ENCODE measurements at regions not wholly inside any gene's neighbourhood (a gene's known extent, or its start where the extent isn't known, plus 50 kb on each side); places are given as distances from the start of the nearest gene placed in this dataset.

DNA sequence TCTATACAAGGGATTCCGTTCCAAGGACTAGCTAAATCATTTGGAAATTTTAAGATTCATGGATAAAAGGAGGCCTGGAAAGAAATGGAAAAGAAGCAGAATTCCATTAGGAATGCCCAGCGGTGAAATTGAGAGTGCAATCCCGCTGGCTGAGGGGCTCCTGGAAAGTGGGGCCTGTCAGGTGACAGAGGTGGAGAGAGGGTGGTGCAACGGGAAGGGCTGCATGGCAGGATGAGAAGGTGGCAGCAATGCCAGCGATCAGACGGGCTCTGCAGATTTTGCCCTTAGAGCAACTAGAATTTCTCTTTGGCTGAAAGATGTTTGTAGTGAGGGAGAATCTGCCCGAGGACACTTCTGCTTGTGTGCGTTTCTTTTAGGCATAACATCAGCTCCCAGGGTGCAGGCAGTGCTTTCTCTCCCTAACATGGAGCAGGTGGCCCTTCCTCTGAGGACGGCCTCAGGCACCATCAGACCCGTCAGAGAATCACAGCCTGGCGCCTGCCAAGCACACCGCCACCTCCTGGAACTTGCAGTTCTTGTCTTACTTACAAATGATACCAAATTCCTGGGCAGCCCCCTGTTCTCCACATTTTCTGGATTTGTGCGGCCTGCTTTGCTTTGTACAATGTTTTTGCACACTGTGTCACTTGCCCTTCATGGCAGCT, 261.6 kb downstream of the NDUFA10 start:
- Mint-ChIP-seq H3K36me3 (ENCODE audit: low read depth) (no peaks in the 10 kb centered on the region), H3K4me3 (no peak overlapping the region), H3K27me3 (no peaks in the 10 kb centered on the region), H3K9me3 (no peaks in the 10 kb centered on the region), H3K4me1 (no peaks in the 10 kb centered on the region), H3K27ac (no peak overlapping the region)
- ChIA-PET CTCF (no interaction called here), POLR2A (interaction anchor here (1.7 kb wide), 1 partner anchor 13 kb away, joined by 3 read pairs; no protein-coding TSS in a partner anchor)
- no peak for DNase-seq

DNA sequence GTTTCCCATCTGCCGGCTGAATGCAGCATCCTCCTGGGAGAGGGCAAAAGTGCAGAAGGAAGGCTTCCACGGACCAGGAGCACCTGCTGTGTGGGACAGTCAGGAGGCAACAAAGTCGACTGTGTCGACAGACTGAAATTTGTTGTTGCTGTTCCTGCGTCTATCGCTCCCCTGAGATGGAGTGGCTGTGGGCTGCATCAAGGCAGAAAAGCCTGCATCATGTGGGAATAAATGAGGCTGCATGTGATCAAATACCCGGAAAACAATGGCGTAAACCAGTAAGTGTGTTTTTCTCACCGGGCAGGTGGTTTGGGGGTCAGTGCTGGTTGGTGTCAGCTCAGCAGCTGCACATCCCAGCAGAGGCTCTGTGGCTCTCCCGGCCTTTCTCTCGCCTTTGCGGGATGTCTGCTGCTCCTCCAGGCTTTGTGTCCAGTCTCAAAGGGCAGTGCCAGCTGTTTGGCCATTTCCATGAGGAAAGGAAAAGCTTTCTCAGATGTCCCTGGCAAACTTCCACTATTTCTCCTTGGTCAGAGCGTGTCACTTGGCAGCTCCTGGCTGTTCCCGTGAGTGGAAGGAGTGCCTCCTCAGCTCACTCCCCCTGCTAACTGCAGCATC, 262.4 kb downstream of the NDUFA10 start:
- no peak overlapping the region for H3K4me3 Mint-ChIP-seq
- no peaks in the 10 kb centered on the region for H3K4me1 Mint-ChIP-seq
- ChIA-PET CTCF (no interaction called here), POLR2A (no interaction called here)
- H3K36me3 Mint-ChIP-seq (ENCODE audit: low read depth), result no peaks in the 10 kb centered on the region
- DNase-seq, result no peak
- H3K27me3 Mint-ChIP-seq, result no peaks in the 10 kb centered on the region
- no peak overlapping the region for H3K27ac Mint-ChIP-seq
- H3K9me3 Mint-ChIP-seq, result no peaks in the 10 kb centered on the region

DNA sequence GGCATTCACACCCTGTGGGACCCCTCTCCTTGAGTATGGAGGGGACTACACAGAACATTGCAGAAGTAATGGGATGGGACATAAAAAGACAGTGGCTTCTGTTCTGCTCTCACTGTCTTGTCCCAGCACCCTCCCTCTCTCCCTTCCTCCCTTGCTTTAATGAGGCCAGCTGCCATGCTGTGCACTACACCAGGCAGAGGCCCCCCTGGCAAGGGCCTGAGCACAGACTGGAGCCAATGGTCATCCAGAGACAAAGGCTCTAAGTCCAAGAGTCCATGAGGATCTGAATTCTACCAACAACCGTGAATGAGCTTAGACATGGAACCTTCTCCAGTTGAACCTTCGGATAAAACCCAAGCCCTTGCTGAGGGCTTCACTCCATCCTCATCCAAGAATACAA, 263.0 kb downstream of the NDUFA10 start:
- CTCF ChIA-PET, result no interaction called here
- H3K27me3 Mint-ChIP-seq, result no peaks in the 10 kb centered on the region
- no peaks in the 10 kb centered on the region for H3K36me3 Mint-ChIP-seq (ENCODE audit: low read depth)
- H3K27ac Mint-ChIP-seq, result no peak overlapping the region
- no peaks in the 10 kb centered on the region for H3K9me3 Mint-ChIP-seq
- POLR2A ChIA-PET, result no interaction called here
- no peak for DNase-seq
- H3K4me3 Mint-ChIP-seq, result no peak overlapping the region
- no peaks in the 10 kb centered on the region for H3K4me1 Mint-ChIP-seq

DNA sequence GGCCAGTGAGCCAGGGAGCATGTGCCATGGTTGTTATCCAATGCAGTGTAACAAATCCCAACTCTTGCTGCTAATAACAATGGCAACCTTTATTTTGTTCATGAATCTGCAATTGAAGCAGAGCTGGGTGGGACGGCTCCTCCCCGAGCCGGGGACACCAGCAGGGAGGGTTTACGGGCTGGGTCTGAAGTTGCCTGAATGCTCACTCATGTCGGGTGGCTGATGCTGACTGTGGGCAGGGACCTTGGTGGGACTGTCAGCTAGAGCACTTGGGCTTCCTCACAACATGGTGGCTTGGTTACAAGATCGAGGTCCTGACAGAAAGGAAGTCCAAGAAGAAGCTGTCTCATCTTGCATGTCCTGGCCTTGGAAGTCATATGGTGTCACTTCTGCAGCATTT, 264.5 kb downstream of the NDUFA10 start:
- Mint-ChIP-seq H3K4me3 (no peak overlapping the region), H3K27me3 (no peaks in the 10 kb centered on the region), H3K9me3 (no peaks in the 10 kb centered on the region), H3K27ac (no peak overlapping the region), H3K4me1 (peaks cover 2% of the 10 kb centered on the region), H3K36me3 (ENCODE audit: low read depth) (no peaks in the 10 kb centered on the region)
- no peak for DNase-seq
- ChIA-PET CTCF (no interaction called here), POLR2A (no interaction called here)

DNA sequence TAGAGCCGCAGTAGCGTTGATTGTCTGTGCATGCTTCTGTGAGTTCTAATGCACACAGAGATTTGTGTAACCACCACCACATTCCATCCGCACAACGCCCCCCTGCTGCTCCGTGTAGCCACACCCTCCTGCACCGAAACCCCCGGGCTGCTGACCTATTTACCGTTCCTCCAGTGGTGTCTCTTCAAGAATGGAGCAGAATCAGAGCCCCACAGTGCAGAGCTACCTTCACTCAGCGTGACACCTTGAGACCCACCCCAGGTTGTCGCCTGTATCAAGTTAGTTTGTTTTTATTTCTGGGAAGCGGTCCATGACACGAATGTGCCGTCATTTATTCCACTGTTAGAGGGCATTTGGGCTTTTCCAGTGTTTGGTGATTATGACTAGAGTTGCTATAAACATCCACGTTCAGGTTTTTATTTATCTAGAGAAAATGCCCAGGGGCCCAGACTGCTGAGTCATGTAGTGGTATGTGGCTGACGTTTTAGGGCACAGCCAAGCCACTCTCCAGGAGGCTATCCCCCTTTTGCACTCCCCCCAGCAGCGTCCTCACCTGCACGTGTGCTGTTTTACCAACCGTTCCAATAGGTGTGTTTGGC, 266.8 kb downstream of the NDUFA10 start:
- DNase-seq, result no peak
- ChIA-PET CTCF (no interaction called here), POLR2A (no interaction called here)
- no peak overlapping the region for H3K27ac Mint-ChIP-seq
- H3K36me3 Mint-ChIP-seq (ENCODE audit: low read depth), result no peaks in the 10 kb centered on the region
- no peaks in the 10 kb centered on the region for H3K27me3 Mint-ChIP-seq
- H3K4me1 Mint-ChIP-seq, result peaks cover 2% of the 10 kb centered on the region
- no peaks in the 10 kb centered on the region for H3K9me3 Mint-ChIP-seq
- H3K4me3 Mint-ChIP-seq, result no peak overlapping the region

DNA sequence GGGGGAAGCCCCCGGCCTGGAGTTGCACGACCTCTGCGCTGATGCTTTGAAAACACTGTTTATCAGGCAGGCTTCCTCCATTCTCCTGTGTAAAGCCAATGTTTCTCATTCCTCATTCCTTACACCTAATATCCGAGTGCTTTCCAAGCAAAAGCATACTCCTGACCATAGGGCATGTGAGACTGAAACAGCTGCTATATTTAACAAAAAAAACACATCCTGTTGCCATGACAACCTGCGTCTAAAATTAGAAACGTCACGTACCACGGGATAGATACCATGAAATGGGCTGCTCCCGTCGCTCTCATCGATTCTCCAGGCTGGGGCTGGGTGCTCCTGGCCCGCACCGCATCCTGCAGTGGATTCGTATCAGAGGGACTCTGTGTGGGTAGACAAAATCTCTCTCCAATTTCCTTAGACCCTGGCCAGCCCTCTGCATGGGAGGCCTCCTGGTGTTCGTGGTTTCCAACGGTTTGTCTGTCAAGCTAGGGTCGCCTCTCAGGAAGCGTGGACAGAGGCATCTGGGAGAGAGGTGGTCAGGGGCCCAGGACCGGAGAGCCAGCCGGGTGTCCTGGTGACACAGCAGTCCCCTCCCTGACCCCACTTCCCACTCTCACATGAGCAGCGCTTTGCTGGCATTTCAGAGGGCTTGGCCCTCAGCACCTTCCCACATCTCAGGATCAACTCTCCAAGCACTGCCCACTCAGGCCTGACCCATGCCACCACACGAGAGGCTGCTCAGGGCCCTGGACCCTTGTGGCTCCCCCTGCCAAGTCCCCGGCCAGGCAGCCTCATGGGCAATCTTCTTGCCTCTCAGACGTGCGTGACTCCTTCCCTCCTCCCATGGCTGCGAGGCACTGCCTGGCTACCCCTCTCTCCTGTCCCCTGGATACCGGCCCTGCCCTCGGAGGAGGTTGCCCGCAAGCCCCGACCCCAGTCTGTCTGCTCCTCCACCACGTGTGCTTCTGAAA, 268.1 kb downstream of the NDUFA10 start:
- H3K9me3 Mint-ChIP-seq, result no peaks in the 10 kb centered on the region
- CTCF ChIA-PET, result no interaction called here
- POLR2A ChIA-PET, result no interaction called here
- H3K27ac Mint-ChIP-seq, result no peak overlapping the region
- no peak overlapping the region for H3K4me3 Mint-ChIP-seq
- no peaks in the 10 kb centered on the region for H3K36me3 Mint-ChIP-seq (ENCODE audit: low read depth)
- peaks cover 2% of the 10 kb centered on the region for H3K4me1 Mint-ChIP-seq
- no peak for DNase-seq
- H3K27me3 Mint-ChIP-seq, result no peaks in the 10 kb centered on the region

DNA sequence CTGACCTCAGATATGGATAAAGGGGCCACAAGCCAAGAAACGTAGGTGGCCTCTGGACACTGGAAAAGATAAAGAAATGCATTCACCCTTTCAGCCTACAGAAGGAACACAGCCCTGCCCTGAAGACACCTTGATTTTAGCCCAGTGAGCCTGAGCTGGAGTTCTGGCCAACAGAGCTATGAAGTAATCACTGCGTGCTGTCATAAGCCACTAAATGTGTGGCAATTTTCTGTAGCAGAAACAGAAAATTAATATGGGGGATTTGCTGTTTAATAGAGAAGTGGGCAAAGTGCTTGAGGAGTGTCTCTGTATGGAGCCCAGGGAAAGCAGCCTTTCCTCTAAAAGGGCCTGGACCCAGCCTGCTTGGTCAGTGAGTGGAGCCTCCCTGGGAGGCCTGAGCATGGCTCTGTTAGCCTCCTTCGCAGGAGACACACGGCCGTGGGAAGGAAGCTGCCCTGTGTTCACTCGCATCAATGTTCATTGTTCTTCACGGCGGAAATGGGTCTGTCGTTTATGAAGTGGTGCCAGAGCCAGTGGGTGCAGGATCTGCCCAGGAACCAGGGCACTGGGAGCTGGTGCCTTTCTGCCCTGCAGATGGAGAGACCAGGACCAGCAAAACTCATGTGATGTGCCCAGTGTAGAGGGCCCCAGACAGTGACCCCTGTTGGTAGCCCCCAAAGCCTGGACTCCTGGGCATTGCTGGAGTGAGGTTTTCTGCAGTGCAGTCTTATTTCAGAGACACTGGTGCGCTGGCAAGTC, 268.9 kb downstream of the NDUFA10 start:
- DNase-seq, result no peak
- Mint-ChIP-seq H3K9me3 (no peaks in the 10 kb centered on the region), H3K4me3 (no peak overlapping the region), H3K4me1 (peaks cover 2% of the 10 kb centered on the region), H3K27me3 (no peaks in the 10 kb centered on the region), H3K36me3 (ENCODE audit: low read depth) (no peaks in the 10 kb centered on the region), H3K27ac (no peak overlapping the region)
- POLR2A ChIA-PET, result no interaction called here
- CTCF ChIA-PET, result no interaction called here

DNA sequence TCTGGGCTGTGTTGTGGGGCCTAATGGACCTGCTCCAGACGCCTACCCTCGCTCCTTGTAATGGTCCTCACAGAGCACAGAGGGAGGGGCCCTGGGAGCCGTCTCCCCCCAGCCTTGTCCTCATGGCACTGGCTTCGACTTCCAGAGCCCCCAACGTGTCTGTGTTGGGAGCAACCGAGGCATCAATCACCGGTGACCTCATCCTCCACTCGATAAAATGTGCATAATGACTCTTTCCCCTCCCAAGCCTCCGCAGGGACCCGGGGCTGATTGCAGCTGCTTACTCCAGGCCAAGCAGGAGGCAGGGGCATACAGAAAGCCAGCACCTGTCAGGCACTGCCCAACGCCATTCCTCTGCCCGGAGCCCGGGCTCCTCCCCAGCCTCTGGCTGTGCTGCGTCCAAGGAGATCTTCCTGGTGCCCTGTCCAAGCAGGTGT, 271.7 kb downstream of the NDUFA10 start:
- H3K27ac Mint-ChIP-seq, result no peak overlapping the region
- no peaks in the 10 kb centered on the region for H3K9me3 Mint-ChIP-seq

DNA sequence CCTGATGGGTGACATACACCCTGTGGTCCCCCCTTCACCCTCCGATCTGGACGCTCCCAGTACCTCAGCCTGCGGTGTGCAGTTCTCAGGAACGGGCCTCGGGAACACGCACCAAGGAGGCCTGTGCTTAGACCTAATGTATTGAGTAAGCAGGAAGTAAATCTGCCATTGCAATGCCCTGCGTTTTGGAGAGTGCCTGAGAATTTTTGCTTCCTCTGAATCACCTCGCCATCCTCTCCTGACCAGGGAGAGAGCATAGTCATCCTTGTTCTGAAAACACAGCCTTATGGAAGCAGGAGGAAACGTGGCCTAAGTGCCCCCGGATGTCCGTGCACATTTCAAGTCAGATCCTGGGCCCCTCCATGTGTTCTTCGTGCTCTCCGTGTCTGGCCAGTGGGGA, 272.2 kb downstream of the NDUFA10 start:
- peaks cover 2% of the 10 kb centered on the region for H3K4me1 Mint-ChIP-seq
- H3K27ac Mint-ChIP-seq, result no peak overlapping the region
- CTCF ChIA-PET, result no interaction called here
- H3K36me3 Mint-ChIP-seq (ENCODE audit: low read depth), result no peaks in the 10 kb centered on the region
- DNase-seq, result no peak
- H3K27me3 Mint-ChIP-seq, result no peaks in the 10 kb centered on the region
- H3K9me3 Mint-ChIP-seq, result no peaks in the 10 kb centered on the region
- POLR2A ChIA-PET, result no interaction called here
- no peak overlapping the region for H3K4me3 Mint-ChIP-seq

More for the DNA sequence above, 271.7 kb downstream of the NDUFA10 start:
- no peak for DNase-seq
- CTCF ChIA-PET, result no interaction called here
- no peak overlapping the region for H3K4me3 Mint-ChIP-seq
- peaks cover 2% of the 10 kb centered on the region for H3K4me1 Mint-ChIP-seq
- no peaks in the 10 kb centered on the region for H3K36me3 Mint-ChIP-seq (ENCODE audit: low read depth)
- POLR2A ChIA-PET, result no interaction called here
- H3K27me3 Mint-ChIP-seq, result no peaks in the 10 kb centered on the region

DNA sequence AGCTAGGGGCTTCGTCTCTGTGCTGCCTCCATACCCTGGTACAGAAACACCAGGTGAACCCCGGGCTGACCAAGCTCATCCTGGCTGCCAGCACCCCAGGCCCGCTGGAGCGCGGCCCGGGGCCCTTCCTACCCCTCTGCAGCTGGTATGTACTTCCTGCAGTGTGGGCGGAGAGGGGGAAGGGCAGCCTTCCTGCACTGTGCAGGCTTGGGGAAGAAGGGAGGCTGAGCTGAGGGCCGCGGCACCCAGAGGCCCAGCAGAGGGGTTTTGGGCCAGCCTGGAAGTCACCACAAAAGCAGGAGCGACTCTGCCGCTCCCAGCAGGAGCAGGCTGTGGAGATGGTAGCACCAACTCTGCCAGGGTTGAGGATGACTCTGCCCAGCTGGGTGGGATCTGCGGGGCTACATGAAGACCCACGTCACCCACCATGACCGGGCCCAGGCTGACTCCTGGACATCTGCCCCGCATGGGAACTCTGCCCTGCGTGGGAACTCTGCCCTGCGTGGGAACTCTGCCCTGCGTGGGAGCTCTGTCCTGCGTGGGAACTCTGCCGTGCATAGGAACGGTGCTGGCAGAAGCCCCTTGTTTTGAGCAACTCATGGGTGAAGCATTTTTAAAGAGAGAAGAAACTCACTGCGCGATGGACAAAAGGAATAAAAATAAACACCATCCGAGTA, 273.3 kb downstream of the NDUFA10 start:
- H3K27ac Mint-ChIP-seq, result no peak overlapping the region
- no peaks in the 10 kb centered on the region for H3K9me3 Mint-ChIP-seq
- ChIA-PET CTCF (no interaction called here), POLR2A (no interaction called here)
- H3K4me3 Mint-ChIP-seq, result no peak overlapping the region
- no peaks in the 10 kb centered on the region for H3K27me3 Mint-ChIP-seq
- H3K4me1 Mint-ChIP-seq, result peaks cover 4% of the 10 kb centered on the region
- H3K36me3 Mint-ChIP-seq (ENCODE audit: low read depth), result no peaks in the 10 kb centered on the region
- DNase-seq, result no peak

DNA sequence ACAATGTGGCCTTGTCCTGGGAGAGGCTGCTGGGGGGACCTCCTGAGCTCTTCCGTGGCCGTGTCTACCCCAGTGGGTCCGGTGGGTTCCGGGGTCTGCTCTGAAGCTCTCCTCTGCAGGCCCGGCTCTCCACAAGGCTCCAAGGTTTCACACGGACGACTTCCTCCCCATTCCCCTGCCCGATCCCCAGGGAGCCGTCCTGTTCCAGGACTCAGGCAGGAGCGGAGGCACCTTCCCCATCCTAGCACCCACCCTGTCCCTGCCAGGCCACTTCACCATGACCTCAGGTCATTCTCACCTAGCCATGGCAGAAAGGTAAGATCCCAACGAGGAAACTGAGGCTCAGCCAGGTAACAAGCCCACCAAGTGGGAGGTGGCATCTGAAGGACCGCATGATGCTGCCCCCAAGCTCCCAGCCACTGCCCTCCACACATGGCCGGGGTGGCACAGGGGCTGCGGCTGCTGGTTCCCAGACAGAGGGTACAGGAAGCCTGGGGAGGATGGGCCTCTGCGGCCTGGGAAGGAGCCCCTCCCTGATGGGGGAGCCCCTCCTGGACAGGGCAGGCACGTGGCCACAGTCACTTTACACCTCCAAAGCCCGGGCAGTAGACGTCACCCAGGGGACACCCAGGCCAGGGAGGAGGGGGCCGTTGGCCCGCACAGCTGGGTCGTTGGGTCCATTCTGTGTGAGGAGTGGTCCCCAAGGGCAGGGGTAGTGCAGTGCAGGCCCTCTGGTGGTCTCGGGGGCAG, 274.0 kb downstream of the NDUFA10 start:
- no peaks in the 10 kb centered on the region for H3K36me3 Mint-ChIP-seq (ENCODE audit: low read depth)
- no peak overlapping the region for H3K27ac Mint-ChIP-seq
- no peak overlapping the region for H3K4me3 Mint-ChIP-seq
- POLR2A ChIA-PET, result no interaction called here
- H3K27me3 Mint-ChIP-seq, result no peaks in the 10 kb centered on the region
- peaks cover 4% of the 10 kb centered on the region for H3K4me1 Mint-ChIP-seq
- CTCF ChIA-PET, result no interaction called here
- DNase-seq, result no peak
- H3K9me3 Mint-ChIP-seq, result no peaks in the 10 kb centered on the region
